ENCODE measurements at regions not wholly inside any gene's neighbourhood (a gene's known extent, or its start where the extent isn't known, plus 50 kb on each side); places are given as distances from the start of the nearest gene placed in this dataset.
A peak's percentile ranks its signal among the peaks of the same experiment; 100 is the strongest.

DNA sequence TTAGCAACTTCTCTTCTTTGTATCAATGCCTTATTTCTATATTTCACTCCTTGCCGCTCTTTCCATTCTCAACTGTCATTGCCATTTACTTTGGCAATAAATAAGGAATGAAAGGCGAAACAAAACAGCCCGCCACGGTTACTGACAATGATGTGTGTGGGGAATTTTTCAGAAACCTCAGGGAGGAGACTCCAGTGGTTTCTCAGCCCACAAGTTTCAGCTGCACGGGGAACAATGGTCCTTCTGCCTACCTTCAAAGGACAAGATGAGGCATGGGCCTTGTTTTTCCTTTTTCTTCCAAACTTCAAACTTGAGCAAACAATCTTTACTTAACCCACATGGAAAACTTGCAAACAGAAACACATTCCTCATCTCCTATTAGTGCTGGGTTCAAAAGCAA, 409.4 kb downstream of the METTL15 start:
- DNase-seq, result no peak

DNA sequence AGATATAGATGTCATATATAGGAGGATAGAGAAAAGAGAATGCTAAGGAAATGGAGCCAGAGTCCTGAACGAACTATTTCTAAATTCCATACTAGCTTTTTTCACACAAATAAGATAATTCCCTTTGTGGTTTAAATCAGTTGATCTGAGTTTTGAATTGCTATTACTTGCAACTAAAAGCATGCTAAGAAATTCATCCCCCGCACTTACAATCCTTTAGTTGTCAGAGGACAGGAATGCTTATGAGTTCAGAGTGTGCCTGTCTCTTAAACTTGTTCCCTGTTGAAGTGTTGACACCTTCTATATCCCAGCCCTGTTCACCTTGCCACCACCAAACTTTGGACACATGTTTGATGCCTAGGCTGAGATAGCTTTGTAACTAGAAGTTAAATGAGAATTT, 406.2 kb downstream of the METTL15 start:
- no peak for DNase-seq

DNA sequence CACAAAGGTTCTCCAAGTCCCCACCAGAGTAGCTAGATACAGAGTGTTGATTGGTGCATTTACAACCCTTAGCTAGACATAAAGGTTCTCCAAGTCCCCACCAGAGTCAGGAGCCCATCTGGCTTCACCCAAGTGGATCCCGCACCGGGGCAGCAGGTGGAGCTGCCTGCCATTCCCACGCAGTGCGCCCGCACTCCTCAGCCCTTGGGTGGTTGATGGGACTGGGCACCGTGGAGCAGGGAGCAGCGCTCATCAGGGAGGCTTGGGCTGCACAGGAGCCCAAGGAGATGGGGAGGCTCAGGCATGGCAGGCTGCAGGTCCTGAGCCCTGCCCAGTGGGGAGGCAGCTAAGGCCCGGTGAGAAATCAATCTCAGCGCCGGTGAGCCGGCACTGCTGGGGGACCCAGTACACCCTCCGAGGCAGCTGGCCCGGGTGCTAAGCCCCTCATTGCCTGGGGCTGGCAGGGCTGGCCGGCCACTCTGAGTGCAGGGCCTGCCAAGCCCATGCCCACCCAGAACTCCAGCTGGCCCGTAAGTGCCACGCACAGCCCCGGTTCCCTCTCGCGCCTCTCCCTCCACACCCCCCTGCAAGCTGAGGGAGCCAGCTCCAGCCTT, 404.1 kb downstream of the METTL15 start:
- DNase-seq, result no peak

- DNase-seq, result no peak
These were observed 397.0 kb downstream of the METTL15 start for GRCh38 chr11:28505232-28505631.

DNA sequence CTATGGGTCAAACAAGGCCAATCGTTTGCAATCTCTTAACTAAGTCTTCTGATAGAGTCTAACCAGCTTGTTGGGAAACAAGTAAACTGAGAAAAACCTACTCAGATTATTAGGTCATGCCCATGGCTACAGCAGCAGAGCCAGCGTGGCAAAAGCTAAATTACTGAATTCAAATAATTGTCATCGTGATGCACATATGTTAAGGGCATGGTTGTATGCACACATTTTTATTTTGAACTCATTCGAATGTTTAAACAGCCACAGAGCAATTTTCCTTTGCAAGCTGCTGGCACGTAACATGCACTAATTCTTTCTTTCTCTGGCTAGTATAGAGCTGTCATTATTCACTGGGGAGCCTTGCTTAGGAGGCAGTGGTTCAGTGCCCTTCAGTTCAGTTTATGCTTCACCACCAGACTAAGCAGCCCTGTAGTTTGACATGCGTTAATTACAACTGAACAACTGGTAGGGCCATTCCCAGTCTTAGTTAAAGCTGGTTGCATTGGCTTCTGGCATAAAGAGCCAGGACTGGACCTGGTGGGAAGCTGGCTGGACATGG, 396.4 kb downstream of the METTL15 start:
- peak; percentile 30 for DNase-seq

GRCh38 chr11:28495333-28495732, 387.1 kb downstream of the METTL15 start:
- no peak for DNase-seq

GRCh38 chr11:28491431-28491830, 383.2 kb downstream of the METTL15 start:
- DNase-seq, result no peak

- DNase-seq, result no peak
These were observed 382.7 kb downstream of the METTL15 start for GRCh38 chr11:28490773-28491382.

- no peak for DNase-seq
These were observed 380.1 kb downstream of the METTL15 start for GRCh38 chr11:28488336-28488735.

GRCh38 chr11:28483072-28483867, 375.1 kb downstream of the METTL15 start:
- no peak for DNase-seq

- DNase-seq, result no peak
These were observed 374.5 kb downstream of the METTL15 start for GRCh38 chr11:28482666-28483065.

DNA sequence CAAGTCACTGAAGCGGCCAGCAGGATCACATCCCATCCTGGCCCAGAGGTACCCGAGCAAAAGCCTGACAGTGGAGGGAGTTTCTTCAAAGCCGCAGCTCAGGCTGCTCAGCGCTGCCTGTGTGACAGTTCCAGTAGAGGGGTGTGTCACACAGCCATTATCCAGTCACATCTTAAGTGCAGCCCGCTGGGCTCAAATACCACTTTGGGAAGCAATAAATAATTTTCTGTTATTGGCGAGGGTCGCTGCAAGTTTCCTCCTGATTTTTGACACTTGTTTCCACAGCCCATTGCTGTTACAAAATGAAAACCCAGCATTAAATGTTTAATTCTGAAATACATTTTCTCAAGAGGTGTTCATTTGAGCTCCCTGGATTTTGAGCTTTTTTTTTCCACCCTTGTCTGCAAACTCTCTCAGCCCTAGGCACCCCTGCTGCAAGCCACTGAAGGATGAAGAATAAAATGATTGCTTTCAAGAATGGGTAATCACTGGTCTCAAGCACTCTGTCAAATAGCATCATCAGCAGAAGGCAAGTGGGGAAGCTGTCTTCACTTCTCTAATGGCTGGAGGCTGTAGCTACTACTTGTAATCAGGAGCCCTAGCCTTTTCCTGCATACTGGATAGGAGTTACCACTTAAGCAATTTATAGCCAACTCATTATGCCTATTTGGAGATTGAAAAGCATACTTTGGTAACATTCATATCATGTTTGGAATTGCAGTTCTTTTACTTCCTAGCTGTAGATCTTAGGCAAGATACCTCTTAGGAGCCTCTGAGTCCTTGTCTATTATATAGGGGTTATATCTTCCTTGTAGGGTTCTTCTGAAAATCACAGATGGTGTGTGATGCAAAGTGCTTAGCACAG, 373.7 kb downstream of the METTL15 start:
- DNase-seq, result peak; percentile 69

DNA sequence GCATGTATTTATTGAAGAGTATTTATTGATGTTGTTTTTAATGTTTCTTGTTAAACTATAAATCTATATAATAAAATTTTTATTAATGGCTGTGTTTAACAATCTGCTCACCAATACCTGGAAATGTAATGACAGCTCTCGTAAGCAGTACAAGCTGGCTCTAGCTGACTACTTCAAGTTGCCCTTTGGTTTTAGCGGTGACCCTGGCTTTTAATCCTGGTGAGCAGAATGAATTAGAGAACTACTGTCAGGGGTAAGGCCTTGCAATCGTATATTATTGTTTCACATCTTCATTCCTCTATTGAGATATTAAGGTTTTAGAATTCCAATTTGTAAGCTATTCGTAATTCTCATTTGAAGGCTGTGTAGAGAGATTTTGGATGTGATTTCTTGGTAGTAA, 372.2 kb downstream of the METTL15 start:
- no peak for DNase-seq

GRCh38 chr11:28476864-28477263, 368.7 kb downstream of the METTL15 start:
- no peak for DNase-seq

DNA sequence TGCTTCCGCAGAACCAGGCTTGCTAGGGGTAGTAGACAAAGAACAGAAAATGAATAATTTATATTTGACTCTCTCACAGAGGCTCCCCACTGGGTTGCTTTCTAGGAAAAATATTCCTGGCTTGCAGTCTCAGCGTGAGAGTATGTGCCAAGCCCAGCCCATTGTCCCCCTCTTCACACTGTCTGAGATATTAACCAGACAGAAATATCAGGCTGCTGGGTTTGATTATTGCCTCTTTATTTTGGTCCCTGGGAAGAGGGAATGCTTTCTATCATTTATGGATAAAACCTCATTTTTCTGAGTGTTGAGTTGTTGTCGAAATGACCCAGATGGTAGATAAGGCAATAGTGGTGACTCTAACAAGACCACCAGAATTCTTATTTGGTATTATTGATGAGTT, 367.9 kb downstream of the METTL15 start:
- DNase-seq, result no peak

DNA sequence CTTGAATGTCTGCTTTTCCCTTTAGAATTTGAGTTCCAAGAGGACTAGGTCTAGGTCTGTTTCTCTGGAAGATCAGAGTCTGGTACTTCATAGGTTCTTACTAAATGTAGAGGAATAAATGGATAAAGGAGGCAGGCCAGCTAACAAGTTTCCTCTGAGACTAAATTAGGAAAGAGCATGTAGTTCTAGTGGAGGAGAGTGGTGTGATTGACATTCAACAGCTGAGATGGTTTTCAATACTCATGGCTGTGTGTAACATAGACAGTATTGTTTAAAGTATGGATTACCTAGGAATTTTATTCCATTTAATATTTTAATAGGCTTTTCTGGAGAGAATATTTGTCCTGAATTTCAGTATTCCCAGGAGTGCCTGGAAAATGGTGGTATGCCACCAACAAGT, 364.7 kb downstream of the METTL15 start:
- no peak for DNase-seq

GRCh38 chr11:28471537-28471936, 363.3 kb downstream of the METTL15 start:
- DNase-seq, result no peak

- no peak for DNase-seq
These were observed 362.0 kb downstream of the METTL15 start for GRCh38 chr11:28470180-28470579.

- no peak for DNase-seq
These were observed 358.3 kb downstream of the METTL15 start for GRCh38 chr11:28466506-28466905.

DNA sequence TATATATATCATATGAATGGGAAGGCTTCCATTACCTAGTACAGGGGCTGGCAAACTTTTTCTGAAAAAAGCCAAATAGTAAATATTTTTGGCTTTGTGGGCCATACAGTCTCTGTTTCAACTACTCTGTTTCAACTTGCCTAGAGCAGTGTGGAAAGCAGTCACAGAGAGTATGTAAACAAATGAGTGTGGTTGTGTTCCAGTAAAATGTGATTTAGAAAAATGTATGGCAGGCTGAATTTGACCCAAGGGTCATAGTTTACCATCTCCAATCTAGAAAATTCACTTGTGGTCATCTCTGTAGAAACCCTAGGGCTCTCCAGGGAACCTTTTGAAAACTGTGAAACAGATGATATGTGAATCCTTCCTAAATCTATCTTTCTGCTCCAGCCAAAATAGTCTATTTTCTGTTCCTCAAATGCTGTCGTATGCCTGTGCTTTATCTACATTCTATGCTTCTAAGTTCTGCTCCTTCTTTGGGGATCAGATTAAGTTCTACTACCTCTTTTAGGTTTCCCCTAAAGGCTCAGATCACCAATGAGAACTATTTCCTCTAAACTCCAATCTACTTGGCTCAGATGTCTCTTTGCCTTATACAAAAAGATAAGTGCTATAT, 356.2 kb downstream of the METTL15 start:
- no peak for DNase-seq

GRCh38 chr11:28463826-28464225, 355.6 kb downstream of the METTL15 start:
- no peak for DNase-seq

GRCh38 chr11:28461846-28462245, 353.7 kb downstream of the METTL15 start:
- DNase-seq, result no peak
